HG02870 (cell line): ENCODE measurements at regions not wholly inside any gene's neighbourhood (a gene's known extent, or its start where the extent isn't known, plus 50 kb on each side); places are given as distances from the start of the nearest gene placed in this dataset.
"Not testable (repeated sequence)": the region's sequence is repeated elsewhere in the genome, so short reads cannot be mapped to it uniquely, and the experiment has no call there.

Source experiments
- ATAC-seq: cut with Tn5 transposase; IDR thresholded peaks from one replicate; pipeline ENCODE4 v1.9.1; 2021; ENCODE audit warnings: mild to moderate bottlenecking, moderate library complexity; ENCODE audit not compliant: unreplicated experiment

DNA sequence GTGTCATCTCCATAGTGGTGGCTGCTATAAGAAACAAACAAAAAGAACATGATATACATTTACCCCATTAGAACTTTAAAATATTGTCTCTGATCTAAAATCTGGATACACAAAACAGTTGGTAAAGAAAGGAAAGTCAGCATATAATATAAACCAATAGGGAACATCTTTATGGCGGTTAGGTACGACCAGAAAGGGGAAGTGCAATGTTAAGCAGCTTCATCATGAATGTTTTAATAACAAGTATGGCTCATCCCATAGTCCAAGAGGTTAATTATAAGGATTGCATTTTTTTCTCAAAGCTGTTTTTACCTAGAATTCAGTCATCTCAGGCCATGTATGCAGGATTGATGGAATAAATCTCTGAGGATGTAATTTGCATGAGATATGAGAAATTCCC, 1869.7 kb downstream of the PCDH7 start:
- ATAC-seq = no peak

- no peak for ATAC-seq
Observed at GRCh38 chr4:32597354-32597753, 1877.2 kb downstream of the PCDH7 start.

GRCh38 chr4:32601848-32602247, 1881.7 kb downstream of the PCDH7 start:
- ATAC-seq = no peak

DNA sequence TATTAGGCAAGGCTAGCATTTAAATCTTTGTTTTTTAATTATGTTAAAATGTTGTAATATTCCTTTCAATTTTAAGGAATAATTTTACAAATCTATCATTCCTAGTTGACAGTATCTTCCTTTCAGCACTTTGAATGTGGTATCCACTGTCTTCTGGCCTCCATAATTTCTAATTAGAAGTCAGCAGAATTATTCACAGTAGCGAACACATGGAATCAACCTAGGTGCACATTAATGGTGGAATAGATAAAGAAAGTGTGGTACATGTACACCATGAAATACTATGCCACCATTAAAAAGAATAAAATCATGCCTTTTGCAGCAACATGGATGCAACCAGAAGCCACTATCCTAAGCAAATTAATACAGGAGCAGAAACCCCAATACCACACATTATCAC, 1887.8 kb downstream of the PCDH7 start:
- ATAC-seq = no peak

DNA sequence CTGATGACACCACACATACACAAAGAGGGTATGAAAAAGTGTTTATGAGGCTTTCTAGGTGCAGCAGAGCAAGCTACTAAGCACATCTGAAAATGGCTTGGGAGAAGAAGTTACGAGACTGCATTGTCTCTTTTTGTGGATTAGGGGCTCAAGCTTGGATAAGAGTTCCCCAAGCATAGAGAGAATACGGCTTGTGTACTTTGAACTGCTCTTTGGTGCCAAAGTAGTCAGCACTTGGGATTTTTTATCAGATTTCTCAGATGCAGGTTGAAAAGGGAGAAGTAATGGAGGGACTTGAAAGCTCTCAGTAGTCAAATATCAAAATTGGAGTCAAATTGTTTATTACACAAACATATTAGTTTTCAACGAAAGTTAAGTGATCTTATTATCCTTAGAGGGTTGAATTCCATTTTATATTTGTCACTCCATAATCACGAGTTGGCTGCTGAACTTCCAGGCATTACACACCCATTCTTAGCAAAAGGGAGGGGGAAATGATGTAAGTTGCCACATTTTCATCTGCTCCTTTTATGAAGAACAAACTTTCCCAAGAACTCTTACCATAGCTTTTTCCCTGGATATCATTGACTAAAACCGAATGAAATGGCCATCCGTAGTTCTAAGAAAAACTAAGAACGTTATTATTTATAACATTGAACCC, 1904.9 kb downstream of the PCDH7 start:
- no peak for ATAC-seq

DNA sequence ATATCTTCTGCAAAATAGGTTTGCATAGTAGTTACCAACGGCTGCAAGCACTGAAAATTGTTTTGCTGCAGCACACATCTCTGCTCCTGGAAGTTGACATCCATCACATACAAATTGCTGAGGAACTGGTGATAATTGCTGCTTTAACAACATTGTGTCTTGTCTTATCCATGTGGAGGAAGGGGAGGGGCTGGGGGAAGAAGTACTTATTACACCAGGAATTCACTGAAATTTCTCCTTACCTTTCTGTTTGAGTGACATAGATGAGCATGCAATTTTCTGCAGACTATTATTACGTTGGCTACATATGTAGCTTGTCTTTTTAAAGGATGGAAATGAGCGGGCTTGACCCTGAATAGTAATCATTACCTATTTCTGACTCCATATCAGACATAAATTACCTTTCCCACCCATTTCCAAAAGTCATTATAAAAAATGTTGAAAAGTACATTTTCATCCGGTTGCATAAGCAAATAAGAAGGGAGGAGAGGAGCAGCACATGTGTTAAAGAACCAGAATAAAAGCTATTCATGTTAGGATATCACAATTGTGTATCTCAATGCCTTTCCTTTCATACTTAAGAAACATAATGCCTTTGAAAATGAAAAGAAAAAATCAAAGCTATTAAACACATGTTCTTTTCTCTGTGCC, 1905.6 kb downstream of the PCDH7 start:
- no peak for ATAC-seq

DNA sequence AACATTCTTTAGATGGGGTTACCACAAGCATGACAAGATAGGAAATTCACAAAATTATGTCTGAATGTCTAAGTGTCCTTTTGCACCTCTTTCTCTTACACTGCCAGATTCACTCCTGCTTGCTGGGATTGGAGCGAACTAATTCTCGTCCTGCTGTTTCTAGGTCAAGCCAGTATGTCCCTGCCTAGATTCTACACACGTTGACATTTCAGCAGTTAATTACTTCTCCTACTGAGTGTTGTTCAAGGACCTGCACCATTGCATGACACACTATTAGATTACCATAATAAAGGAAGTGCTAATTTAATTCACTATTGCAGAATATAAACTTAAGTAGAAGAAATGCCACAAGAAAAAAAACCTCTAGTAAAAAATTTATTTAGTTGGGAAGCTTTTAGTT, 1911.7 kb downstream of the PCDH7 start:
- no peak for ATAC-seq

DNA sequence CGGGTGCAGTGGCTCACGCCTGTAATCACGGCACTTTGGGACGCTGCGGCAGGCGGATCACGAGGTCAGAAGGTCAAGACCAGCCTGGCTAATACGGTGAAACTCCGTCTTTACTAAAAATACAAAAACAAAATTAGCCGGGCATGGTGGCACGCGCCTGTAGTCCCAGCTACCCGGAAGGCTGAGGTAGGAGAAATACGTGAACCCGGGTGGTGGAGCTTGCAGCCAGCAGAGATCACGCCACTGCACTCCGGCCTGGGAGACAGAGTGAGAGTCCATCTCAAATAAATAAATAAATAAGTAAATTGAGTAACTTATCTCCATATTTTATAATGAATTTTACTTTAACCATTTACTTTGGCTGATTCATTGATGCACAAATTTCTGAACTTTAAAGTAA, 1913.3 kb downstream of the PCDH7 start:
- no peak for ATAC-seq

DNA sequence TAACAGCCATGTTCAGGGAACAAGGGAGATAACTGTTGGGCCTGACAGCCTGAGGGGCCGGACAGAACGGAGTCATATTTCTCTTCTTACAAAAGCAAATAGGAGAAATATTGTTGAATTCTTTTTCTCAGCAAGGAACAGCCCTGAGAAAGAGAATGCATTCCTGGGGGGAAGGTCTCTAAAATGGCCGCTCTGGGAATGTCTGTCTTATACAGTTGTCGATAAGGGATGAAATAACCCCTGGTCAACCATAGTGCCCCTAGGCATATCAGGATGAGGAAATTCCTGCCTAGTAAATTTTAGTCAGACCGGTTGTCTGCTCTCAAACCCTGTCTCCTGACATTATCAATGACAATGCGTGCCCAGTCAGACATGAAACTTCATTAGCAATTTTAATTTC, 1925.5 kb downstream of the PCDH7 start:
- ATAC-seq = no peak

DNA sequence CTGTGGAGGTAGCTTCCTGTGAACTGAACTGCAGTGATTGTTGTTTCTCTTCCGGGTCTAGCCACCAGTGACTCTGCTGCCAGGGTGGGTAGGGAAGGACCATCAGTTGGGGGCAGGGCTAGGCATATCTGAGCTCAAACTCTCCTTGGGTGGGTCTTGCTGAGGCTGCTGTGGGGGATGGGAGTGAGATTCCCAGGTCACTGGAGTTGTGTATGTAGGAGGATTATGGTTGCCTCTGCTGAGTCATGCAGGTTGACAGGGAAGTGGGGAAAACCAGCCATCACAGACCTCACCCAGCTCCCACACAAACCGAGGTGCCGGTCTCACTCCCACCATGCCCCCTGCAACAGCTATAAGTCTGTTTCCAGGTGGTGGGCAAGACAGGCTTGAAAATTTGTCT, 1937.8 kb downstream of the PCDH7 start:
- ATAC-seq = no peak

- ATAC-seq = no peak
Observed at GRCh38 chr4:32661229-32661628, 1941.1 kb downstream of the PCDH7 start.

DNA sequence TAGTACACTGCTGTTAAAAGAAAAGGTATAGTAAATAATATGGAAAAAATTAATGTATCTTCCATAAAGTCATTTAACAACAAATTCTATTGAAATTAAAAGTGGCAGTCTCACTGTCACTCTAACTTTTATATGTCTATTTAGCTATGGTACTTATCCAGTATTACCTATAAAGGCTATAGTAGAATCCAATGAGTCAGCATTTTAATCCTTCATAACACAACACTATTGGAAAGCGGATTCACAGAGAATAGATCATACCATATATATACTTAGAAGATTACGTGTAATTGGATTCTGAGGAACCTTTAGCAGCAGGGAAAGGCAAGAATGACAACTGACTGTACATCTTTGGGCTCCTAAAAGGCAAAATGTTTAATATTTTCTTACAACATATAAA, 1942.6 kb downstream of the PCDH7 start:
- no peak for ATAC-seq

GRCh38 chr4:32672359-32672758, 1952.2 kb downstream of the PCDH7 start:
- no peak for ATAC-seq

- no peak for ATAC-seq
Observed at GRCh38 chr4:32680946-32681345, 1960.8 kb downstream of the PCDH7 start.

- ATAC-seq = no peak
Observed at GRCh38 chr4:32684160-32684559, 1964.0 kb downstream of the PCDH7 start.

DNA sequence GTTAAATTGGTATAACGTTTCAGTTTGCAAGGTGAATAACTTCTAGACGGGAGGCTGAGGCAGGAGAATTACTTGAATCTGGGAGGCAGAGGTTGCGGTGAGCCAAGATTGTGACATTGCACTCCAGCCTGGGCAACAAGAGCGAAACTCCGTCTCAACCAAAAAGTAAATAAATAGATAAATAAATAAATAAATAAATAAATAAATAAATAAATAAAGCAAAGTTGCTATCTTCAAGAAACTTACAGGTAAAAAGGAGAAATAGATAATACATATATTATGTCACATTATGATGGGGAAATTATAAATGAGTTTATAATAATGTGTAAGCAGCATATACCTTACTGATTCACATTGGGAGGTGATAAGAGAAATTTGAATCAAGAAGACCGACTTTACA, 1966.0 kb downstream of the PCDH7 start:
- no peak for ATAC-seq

GRCh38 chr4:32689518-32689917, 1969.3 kb downstream of the PCDH7 start:
- no peak for ATAC-seq

GRCh38 chr4:32697281-32697814, 1977.2 kb downstream of the PCDH7 start:
- ATAC-seq = no peak

DNA sequence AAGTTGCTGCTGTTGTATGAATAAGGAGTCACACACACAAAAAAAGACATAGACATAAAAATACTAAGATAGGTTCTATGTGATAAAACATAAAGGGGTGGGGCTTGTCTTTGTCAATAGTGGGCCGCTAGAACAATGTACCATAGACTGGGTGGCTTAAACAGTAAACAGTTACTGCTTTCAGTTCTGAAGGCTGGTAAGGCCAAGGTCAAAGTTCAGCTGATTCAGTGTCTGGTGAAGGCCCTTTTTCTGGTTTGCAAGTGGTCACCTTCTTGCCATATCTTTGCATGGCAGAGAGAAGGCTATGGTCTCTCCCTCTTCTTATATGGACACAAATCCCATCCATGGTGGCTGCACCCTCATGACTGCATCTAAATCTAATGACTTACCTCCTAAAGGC, 1980.7 kb downstream of the PCDH7 start:
- ATAC-seq = no peak

DNA sequence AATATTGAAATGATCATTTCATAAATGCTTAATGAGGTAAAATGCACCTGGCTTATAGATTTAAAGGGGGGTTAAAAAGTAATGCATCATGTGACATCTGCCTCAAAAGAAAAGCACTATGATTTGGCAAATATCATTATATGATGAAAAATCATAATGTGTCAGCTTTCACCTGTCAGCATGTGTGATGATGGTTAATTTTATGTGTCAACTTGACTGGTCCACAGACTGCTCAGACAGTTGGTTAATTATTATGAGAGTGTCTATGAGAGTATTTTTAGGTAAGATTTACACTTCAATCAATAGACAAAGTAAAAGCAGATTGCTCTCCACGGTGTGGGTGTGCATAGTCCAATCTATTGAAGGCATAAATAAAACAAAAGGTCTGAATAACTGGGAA, 1986.7 kb downstream of the PCDH7 start:
- no peak for ATAC-seq

DNA sequence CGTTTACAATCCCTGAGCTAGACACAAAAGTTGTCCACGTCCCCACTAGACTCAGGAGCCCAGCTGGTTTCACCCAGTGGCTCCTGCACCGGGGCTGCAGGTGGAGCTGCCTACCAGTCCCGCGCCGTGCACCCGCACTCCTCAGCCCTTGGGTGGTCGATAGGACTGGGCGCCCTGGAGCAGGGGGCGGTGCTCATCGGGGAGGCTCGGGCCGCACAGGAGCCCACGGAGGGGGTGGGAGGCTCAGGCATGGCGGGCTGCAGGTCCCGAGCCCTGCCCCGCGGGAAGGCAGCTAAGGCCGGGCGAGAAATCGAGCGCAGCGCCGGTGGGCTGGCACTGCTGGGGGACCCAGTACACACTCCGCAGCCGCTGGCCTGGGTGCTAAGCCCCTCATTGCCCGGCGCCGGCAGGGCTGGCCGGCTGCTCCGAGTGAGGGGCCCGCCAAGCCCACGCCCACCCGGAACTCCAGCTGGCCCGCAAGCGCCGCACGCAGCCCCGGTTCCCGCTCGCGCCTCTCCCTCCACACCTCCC, 1996.0 kb downstream of the PCDH7 start:
- ATAC-seq = not testable (repeated sequence)

DNA sequence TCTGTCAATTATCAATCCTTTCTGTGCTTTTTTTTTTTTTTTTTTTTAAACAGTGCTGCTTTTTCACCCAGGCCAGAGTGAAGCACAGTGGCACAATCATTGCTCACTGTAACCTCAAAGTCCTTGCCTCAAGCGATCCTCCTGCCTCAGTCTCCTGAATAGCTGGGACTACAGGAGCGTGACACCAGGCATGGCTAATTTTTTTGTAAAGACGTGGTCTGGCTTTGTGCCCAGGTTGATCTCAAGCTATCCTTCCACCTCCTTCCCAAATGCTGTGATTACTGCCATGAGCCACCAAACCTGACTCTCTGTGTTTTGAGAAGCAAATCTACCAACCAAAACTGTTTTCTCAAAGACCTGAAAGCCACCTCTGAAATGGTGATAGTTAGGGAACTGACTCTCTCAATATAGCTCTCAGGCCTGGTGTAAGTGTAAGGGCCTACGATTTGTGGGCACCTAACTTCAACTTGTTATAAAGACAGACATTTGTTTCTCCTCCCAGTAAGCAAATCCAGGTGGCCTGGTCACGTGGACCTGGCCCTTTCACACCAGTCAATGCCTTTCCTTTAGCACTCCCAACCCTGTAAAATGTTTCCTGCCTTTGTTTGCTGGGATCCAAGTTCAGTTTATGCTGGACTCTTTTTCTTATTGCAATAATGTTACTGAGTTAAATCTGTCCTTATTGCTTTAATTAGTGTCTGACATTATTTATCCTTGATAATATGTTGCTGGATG, 2015.9 kb downstream of the PCDH7 start:
- ATAC-seq = no peak
